H9 (cell line): ENCODE measurements at regions not wholly inside any gene's neighbourhood (a gene's known extent, or its start where the extent isn't known, plus 50 kb on each side); places are given as distances from the start of the nearest gene placed in this dataset.
A peak's percentile ranks its signal among the peaks of the same experiment; 100 is the strongest.

Experiments
- DNase-seq: peaks from one replicate; pipeline ENCODE4 v3.0.0-alpha.2; 2017
- H2AFZ ChIP-seq: one replicate; pipeline ENCODE4 v1.6.1; 2013; ENCODE audit warnings: mild to moderate bottlenecking, low read length, control low read depth, moderate library complexity
- H2AK5ac ChIP-seq: 2 replicates; pipeline ENCODE4 v1.6.1; 2013; ENCODE audit warnings: low read length, control low read depth, mixed read lengths; ENCODE audit not compliant: insufficient read length
- H2BK120ac ChIP-seq: one replicate; pipeline ENCODE4 v1.6.1; 2013; ENCODE audit warnings: low read depth, mild to moderate bottlenecking, low read length, control low read depth, inconsistent platforms; ENCODE audit not compliant: poor library complexity, severe bottlenecking
- H2BK12ac ChIP-seq: 2 replicates; pipeline ENCODE4 v1.6.1; 2013; ENCODE audit warnings: low read length, control low read depth, mixed read lengths, low read depth; ENCODE audit not compliant: insufficient read length
- H2BK15ac ChIP-seq: 2 replicates; pipeline ENCODE4 v1.6.1; 2013; ENCODE audit warnings: low read depth, low read length, control low read depth
- H2BK20ac ChIP-seq: one replicate; pipeline ENCODE4 v1.6.1; 2013; ENCODE audit warnings: low read depth, mild to moderate bottlenecking, low read length, control low read depth, inconsistent platforms; ENCODE audit not compliant: poor library complexity, severe bottlenecking
- H2BK5ac ChIP-seq: 2 replicates; pipeline ENCODE4 v1.6.1; 2013; ENCODE audit warnings: low read length, control low read depth, mixed read lengths; ENCODE audit not compliant: insufficient read length
- H3K14ac ChIP-seq: 2 replicates; pipeline ENCODE4 v1.6.1; 2013; ENCODE audit warnings: low read length, control low read depth; ENCODE audit not compliant: insufficient read depth
- H3K18ac ChIP-seq: 2 replicates; pipeline ENCODE4 v1.6.1; 2013; ENCODE audit warnings: low read depth, mild to moderate bottlenecking, mixed read lengths, low read length, control low read depth; ENCODE audit not compliant: insufficient read length
- H3K23ac ChIP-seq: 2 replicates; pipeline ENCODE4 v1.6.1; 2013; ENCODE audit warnings: low read length, control low read depth, mixed read lengths, low read depth; ENCODE audit not compliant: insufficient read length
- H3K23me2 ChIP-seq: 2 replicates; pipeline ENCODE4 v1.6.1; 2013; ENCODE audit warnings: low read depth, mild to moderate bottlenecking, mixed read lengths, low read length, control low read depth; ENCODE audit not compliant: insufficient read length, poor library complexity, severe bottlenecking
- H3K27ac ChIP-seq: 2 replicates; pipeline ENCODE4 v1.5.1; 2013; ENCODE audit warnings: low read length, control low read depth, mixed read lengths, low read depth; ENCODE audit not compliant: insufficient read length
- H3K27me3 ChIP-seq: 2 replicates; pipeline ENCODE4 v1.6.1; 2013; ENCODE audit warnings: low read length, control low read depth, inconsistent platforms; ENCODE audit not compliant: insufficient read depth
- H3K4ac ChIP-seq: 2 replicates; pipeline ENCODE4 v1.6.1; 2013; ENCODE audit warnings: low read depth, mild to moderate bottlenecking, control low read depth, inconsistent platforms, low read length, moderate library complexity
- H3K4me1 ChIP-seq: 2 replicates; pipeline ENCODE4 v1.6.1; 2013; ENCODE audit warnings: low read length, control low read depth, inconsistent platforms; ENCODE audit not compliant: insufficient read depth
- H3K4me2 ChIP-seq: 2 replicates; pipeline ENCODE4 v1.6.1; 2013; ENCODE audit warnings: low read length, control low read depth, mixed read lengths; ENCODE audit not compliant: insufficient read length, insufficient read depth
- H3K56ac ChIP-seq: 2 replicates; pipeline ENCODE4 v1.6.1; 2013; ENCODE audit warnings: low read depth, mild to moderate bottlenecking, mixed read lengths, low read length, control low read depth; ENCODE audit not compliant: insufficient read length
- H3K79me1 ChIP-seq: 2 replicates; pipeline ENCODE4 v1.6.1; 2013; ENCODE audit warnings: low read depth, mild to moderate bottlenecking, moderate library complexity, low read length, control low read depth, inconsistent platforms; ENCODE audit not compliant: insufficient read depth, poor library complexity, severe bottlenecking
- H3K79me2 ChIP-seq: 2 replicates; pipeline ENCODE4 v1.6.1; 2013; ENCODE audit warnings: low read length, control low read depth, inconsistent platforms; ENCODE audit not compliant: insufficient read depth
- H3K9ac ChIP-seq: 2 replicates; pipeline ENCODE4 v1.6.1; 2013; ENCODE audit warnings: low read length, control low read depth, mixed read lengths; ENCODE audit not compliant: insufficient read length; ENCODE audit errors: extremely low read depth
- H3K9me3 ChIP-seq: one replicate; pipeline ENCODE4 v1.6.1; 2013; ENCODE audit warnings: low read depth, low read length, inconsistent platforms; ENCODE audit not compliant: control insufficient read depth
- H3T11ph ChIP-seq: one replicate; pipeline ENCODE4 v1.6.1; 2013; ENCODE audit warnings: mild to moderate bottlenecking, low read length, control low read depth, inconsistent platforms
- H4K20me1 ChIP-seq: one replicate; pipeline ENCODE4 v1.6.1; 2013; ENCODE audit not compliant: control insufficient read depth, insufficient read length, insufficient read depth
- H4K5ac ChIP-seq: 2 replicates; pipeline ENCODE4 v1.6.1; 2013; ENCODE audit warnings: low read depth, mild to moderate bottlenecking, mixed read lengths, low read length, control low read depth; ENCODE audit not compliant: insufficient read length
- H4K8ac ChIP-seq: replicated peaks from 2 replicates; pipeline ENCODE4 v1.6.1; 2013; ENCODE audit warnings: low read length, control low read depth, mixed read lengths, low read depth; ENCODE audit not compliant: insufficient read length
- H4K91ac ChIP-seq: 2 replicates; pipeline ENCODE4 v1.6.1; 2013; ENCODE audit warnings: low read depth, mild to moderate bottlenecking, moderate library complexity, mixed read lengths, low read length, control low read depth; ENCODE audit not compliant: insufficient read length
- H3K27ac Mint-ChIP-seq, 3 experiments: 2 replicates in 2 of 3; 3 replicates in 1 of 3; pipeline ENCODE4 v1.8.0; 2020 to 2021; ENCODE audit warnings: mixed read lengths in 3 of 3, mild to moderate bottlenecking in 1 of 3, moderate library complexity in 1 of 3
- H3K27me3 Mint-ChIP-seq: 2 replicates; pipeline ENCODE4 v1.8.0; 2021; ENCODE audit warnings: low read depth, mild to moderate bottlenecking, moderate library complexity, mixed read lengths
- H3K36me3 Mint-ChIP-seq, 3 experiments: 2 replicates in 2 of 3; 3 replicates in 1 of 3; pipeline ENCODE4 v1.8.0; 2020 to 2021; ENCODE audit warnings: low read depth in 3 of 3, mixed read lengths in 3 of 3; ENCODE audit not compliant: insufficient read depth in 1 of 3
- H3K4me1 Mint-ChIP-seq, 2 experiments: 2 replicates each; pipeline ENCODE4 v1.8.0; 2020; ENCODE audit warnings: mixed read lengths in 2 of 2
- H3K4me3 Mint-ChIP-seq, 2 experiments: 2 replicates in 1 of 2; 3 replicates in 1 of 2; pipeline ENCODE4 v1.8.0; 2020 to 2021; ENCODE audit warnings: mild to moderate bottlenecking in 2 of 2, mixed read lengths in 2 of 2, moderate library complexity in 1 of 2
- H3K9me3 Mint-ChIP-seq, 2 experiments: 2 replicates in 1 of 2; 3 replicates in 1 of 2; pipeline ENCODE4 v1.8.0; 2020; ENCODE audit warnings: mild to moderate bottlenecking in 2 of 2, mixed read lengths in 2 of 2, moderate library complexity in 1 of 2
- CTCF ChIP-seq: fragments of 200-600 bp; sonication (generic); conservative IDR thresholded peaks from 3 replicates; pipeline ENCODE4 v1.8.0; 2021; ENCODE audit warnings: antibody characterized with exemption, mild to moderate bottlenecking
- WGBS: extraction: QIAGEN DNeasy Blood & Tissue Kit; methylation state at CpG from one replicate; pipeline ENCODE4 v1.1.7; 2013; ENCODE audit warnings: missing lambda C conversion rate, low lambda C conversion rate, mixed read lengths; ENCODE audit not compliant: insufficient read length; ENCODE audit errors: extremely low coverage; 5-methylcytosine and 5-hydroxymethylcytosine counted together

GRCh38 chr3:168977716-168978374 is 685.7 kb downstream of the MECOM start:
- no peaks in the 10 kb centered on the region for H3K36me3 Mint-ChIP-seq
- H3K14ac ChIP-seq = no peak overlapping the region
- no peaks in the 10 kb centered on the region for H3K27me3 ChIP-seq
- H3K9me3 ChIP-seq = no peaks in the 10 kb centered on the region
- H3K18ac ChIP-seq = no peak overlapping the region
- no peaks in the 10 kb centered on the region for H3K79me1 ChIP-seq
- H2BK20ac ChIP-seq = no peak overlapping the region
- no peak overlapping the region for H2AFZ ChIP-seq
- no peak overlapping the region for H3K4ac ChIP-seq
- H3K4me1 Mint-ChIP-seq = peaks cover 0 to 11% of the 10 kb centered on the region in 2 experiments; a peak in 2 of 4 replicates
- no peak overlapping the region for H4K5ac ChIP-seq
- H3K9me3 Mint-ChIP-seq = no peaks in the 10 kb centered on the region
- H3K27ac ChIP-seq = no peak overlapping the region
- WGBS = no CpG with 5 or more reads among the region's 5 CpGs
- H3K27ac Mint-ChIP-seq = peak overlapping the region in 1 of 3 experiments; percentile 60; a peak in 1 of 7 replicates
- no peak overlapping the region for H2BK120ac ChIP-seq
- TF ChIP-seq CTCF = no peak
- H3K23ac ChIP-seq = no peak overlapping the region
- H3K4me3 Mint-ChIP-seq = no peak overlapping the region
- H2BK15ac ChIP-seq = no peak overlapping the region
- H3K4me1 ChIP-seq = no peaks in the 10 kb centered on the region
- no peak overlapping the region for H3K9ac ChIP-seq
- no peak overlapping the region for H3K4me2 ChIP-seq
- H3K56ac ChIP-seq = no peak overlapping the region
- no peak overlapping the region for H4K91ac ChIP-seq
- no peaks in the 10 kb centered on the region for H4K20me1 ChIP-seq
- H3T11ph ChIP-seq = no peak overlapping the region
- no peak overlapping the region for H4K8ac ChIP-seq
- H3K27me3 Mint-ChIP-seq = no peaks in the 10 kb centered on the region
- H2AK5ac ChIP-seq = no peak overlapping the region
- no peaks in the 10 kb centered on the region for H3K79me2 ChIP-seq
- H2BK5ac ChIP-seq = no peak overlapping the region
- DNase-seq = no peak
- H3K23me2 ChIP-seq = no peaks in the 10 kb centered on the region
- no peak overlapping the region for H2BK12ac ChIP-seq
